Thoracic aorta (tissue), 2 donors: ENCODE measurements at regions not wholly inside any gene's neighbourhood (a gene's known extent, or its start where the extent isn't known, plus 50 kb on each side); places are given as distances from the start of the nearest gene placed in this dataset.

ENCODE experiments used
- ATAC-seq: fragments of 150-250 bp; one replicate; pipeline ENCODE4 v1.8.0; 2017; ENCODE audit warnings: low read depth; ENCODE audit not compliant: insufficient number of reproducible peaks, low FRiP score
- DNase-seq: peaks from one replicate; pipeline ENCODE4 v3.0.0-alpha.2; 2020; ENCODE audit warnings: low spot score
- H3K27ac ChIP-seq, 2 donors: fragments of 200-600 bp; sonication (generic); 1 replicate in 1 of 2; 2 replicates in 1 of 2; pipeline ENCODE4 v1.5.1; 2016; ENCODE audit warnings: mild to moderate bottlenecking in 2 of 2, moderate library complexity in 2 of 2
- H3K27me3 ChIP-seq: fragments of 200-600 bp; sonication (generic); replicated peaks from 2 replicates; pipeline ENCODE4 v1.6.0; 2016; ENCODE audit warnings: mild to moderate bottlenecking; ENCODE audit not compliant: insufficient read depth
- H3K36me3 ChIP-seq: fragments of 200-600 bp; sonication (generic); one replicate; pipeline ENCODE4 v1.5.1; 2016
- H3K4me1 ChIP-seq, 2 donors: fragments of 200-600 bp; sonication (generic); 1 replicate in 1 of 2; 2 replicates in 1 of 2; pipeline versions ENCODE4 v1.5.1 to v1.6.0; 2016; ENCODE audit warnings: low read depth in 2 of 2, mild to moderate bottlenecking in 1 of 2; ENCODE audit not compliant: control insufficient read depth in 1 of 2
- H3K4me3 ChIP-seq: fragments of 200-600 bp; sonication (generic); 2 replicates; pipeline ENCODE4 v1.5.1; 2016; ENCODE audit warnings: mild to moderate bottlenecking
- H3K9me3 ChIP-seq: fragments of 200-600 bp; sonication (generic); 2 replicates; pipeline ENCODE4 v1.5.1; 2016
- TF ChIP-seq, protein P1 (sequence below): fragments of 200-600 bp; sonication (generic); IDR thresholded peaks from one replicate; pipeline ENCODE4 v1.5.1; 2019; ENCODE audit warnings: antibody characterized with exemption

DNA sequence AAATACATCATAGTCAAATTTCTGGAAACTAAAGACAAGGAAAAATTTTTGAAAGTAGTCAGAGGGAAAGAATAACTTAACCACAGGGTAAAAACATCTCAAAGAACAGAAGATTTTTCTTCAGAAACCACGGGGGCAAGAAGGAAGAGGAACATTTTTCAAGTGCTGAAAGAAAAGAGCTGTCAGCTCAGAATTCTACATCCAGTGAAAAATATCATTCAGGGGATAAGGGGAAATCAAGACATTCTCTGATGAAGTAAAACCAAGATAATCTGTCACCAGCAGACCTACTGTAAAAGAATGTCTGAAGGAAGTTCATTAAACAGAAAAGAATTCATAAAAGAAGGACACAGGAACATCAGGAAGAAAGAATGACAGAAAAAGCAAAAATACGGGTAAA lies 111.2 kb upstream of the TMEM72 start:
- no peaks in the 10 kb centered on the region for H3K36me3 ChIP-seq
- TF ChIP-seq, protein P1, sequence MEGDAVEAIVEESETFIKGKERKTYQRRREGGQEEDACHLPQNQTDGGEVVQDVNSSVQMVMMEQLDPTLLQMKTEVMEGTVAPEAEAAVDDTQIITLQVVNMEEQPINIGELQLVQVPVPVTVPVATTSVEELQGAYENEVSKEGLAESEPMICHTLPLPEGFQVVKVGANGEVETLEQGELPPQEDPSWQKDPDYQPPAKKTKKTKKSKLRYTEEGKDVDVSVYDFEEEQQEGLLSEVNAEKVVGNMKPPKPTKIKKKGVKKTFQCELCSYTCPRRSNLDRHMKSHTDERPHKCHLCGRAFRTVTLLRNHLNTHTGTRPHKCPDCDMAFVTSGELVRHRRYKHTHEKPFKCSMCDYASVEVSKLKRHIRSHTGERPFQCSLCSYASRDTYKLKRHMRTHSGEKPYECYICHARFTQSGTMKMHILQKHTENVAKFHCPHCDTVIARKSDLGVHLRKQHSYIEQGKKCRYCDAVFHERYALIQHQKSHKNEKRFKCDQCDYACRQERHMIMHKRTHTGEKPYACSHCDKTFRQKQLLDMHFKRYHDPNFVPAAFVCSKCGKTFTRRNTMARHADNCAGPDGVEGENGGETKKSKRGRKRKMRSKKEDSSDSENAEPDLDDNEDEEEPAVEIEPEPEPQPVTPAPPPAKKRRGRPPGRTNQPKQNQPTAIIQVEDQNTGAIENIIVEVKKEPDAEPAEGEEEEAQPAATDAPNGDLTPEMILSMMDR: no peak
- ATAC-seq (no peak), DNase-seq (no peak)
- H3K4me1 ChIP-seq: peaks cover 0 to 10% of the 10 kb centered on the region in 2 donors
- no peaks in the 10 kb centered on the region for H3K9me3 ChIP-seq
- H3K27ac ChIP-seq: no peak overlapping the region
- no peak overlapping the region for H3K4me3 ChIP-seq
- no peaks in the 10 kb centered on the region for H3K27me3 ChIP-seq

GRCh38 chr10:44801383-44802327 lies 109.5 kb upstream of the TMEM72 start:
- Histone ChIP-seq H3K36me3 (no peaks in the 10 kb centered on the region), H3K27me3 (no peaks in the 10 kb centered on the region), H3K9me3 (no peaks in the 10 kb centered on the region), H3K4me1 (peaks cover 0 to 20% of the 10 kb centered on the region in 2 donors), H3K27ac (peak overlapping the region in 1 of 2 donors; percentile 32), H3K4me3 (no peak overlapping the region)
- ATAC-seq (peak; percentile 68), DNase-seq (peak; percentile 36)
- TF ChIP-seq, protein P1: no peak

DNA sequence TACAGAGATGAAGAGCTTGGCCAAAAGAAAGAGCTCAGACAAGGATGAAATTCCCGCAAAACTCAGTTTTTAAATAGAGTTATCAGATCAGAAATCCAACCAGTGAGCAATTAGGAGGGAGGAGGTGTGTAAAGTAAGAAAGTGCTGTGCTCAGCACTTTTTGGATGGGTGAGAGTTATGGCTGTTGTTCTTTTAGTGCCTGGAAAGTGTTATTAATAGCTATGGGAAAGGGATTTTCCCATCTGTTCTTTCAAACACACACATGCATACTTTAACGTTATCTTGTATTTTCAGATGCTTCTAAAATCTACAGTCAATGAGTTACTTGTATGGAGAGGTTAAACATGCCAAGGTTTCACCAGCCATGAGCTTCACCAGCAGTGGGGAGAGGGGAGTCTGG lies 107.3 kb upstream of the TMEM72 start:
- TF ChIP-seq, protein P1: no peak

GRCh38 chr10:44804661-44805060 lies 106.5 kb upstream of the TMEM72 start:
- ATAC-seq: no peak
- no peaks in the 10 kb centered on the region for H3K27me3 ChIP-seq
- DNase-seq: no peak
- H3K4me3 ChIP-seq: no peak overlapping the region
- peaks cover 0 to 34% of the 10 kb centered on the region in 2 donors for H3K4me1 ChIP-seq
- TF ChIP-seq, protein P1: no peak
- no peaks in the 10 kb centered on the region for H3K9me3 ChIP-seq
- H3K27ac ChIP-seq: no peak overlapping the region
- no peaks in the 10 kb centered on the region for H3K36me3 ChIP-seq

More for the DNA sequence above, 107.3 kb upstream of the TMEM72 start:
- H3K27me3 ChIP-seq: no peaks in the 10 kb centered on the region
- DNase-seq (no peak), ATAC-seq (no peak)
- H3K36me3 ChIP-seq: no peaks in the 10 kb centered on the region
- H3K4me3 ChIP-seq: no peak overlapping the region
- H3K9me3 ChIP-seq: no peaks in the 10 kb centered on the region
- peaks cover 0 to 34% of the 10 kb centered on the region in 2 donors for H3K4me1 ChIP-seq
- H3K27ac ChIP-seq: no peak overlapping the region

GRCh38 chr10:44805466-44806210 lies 105.5 kb upstream of the TMEM72 start:
- H3K4me1 ChIP-seq: peaks cover 0 to 35% of the 10 kb centered on the region in 2 donors
- H3K4me3 ChIP-seq: no peak overlapping the region
- no peaks in the 10 kb centered on the region for H3K27me3 ChIP-seq
- no peak overlapping the region for H3K27ac ChIP-seq
- no peaks in the 10 kb centered on the region for H3K9me3 ChIP-seq
- no peaks in the 10 kb centered on the region for H3K36me3 ChIP-seq
- TF ChIP-seq, protein P1: no peak
- DNase-seq (no peak), ATAC-seq (no peak)
